AG20443 (cell line): ENCODE measurements at regions not wholly inside any gene's neighbourhood (a gene's known extent, or its start where the extent isn't known, plus 50 kb on each side); places are given as distances from the start of the nearest gene placed in this dataset.

ENCODE experiments used
- DNase-seq: peaks from one replicate; pipeline ENCODE4 v3.0.0; 2012; ENCODE audit warnings: low spot score, mixed read lengths

DNA sequence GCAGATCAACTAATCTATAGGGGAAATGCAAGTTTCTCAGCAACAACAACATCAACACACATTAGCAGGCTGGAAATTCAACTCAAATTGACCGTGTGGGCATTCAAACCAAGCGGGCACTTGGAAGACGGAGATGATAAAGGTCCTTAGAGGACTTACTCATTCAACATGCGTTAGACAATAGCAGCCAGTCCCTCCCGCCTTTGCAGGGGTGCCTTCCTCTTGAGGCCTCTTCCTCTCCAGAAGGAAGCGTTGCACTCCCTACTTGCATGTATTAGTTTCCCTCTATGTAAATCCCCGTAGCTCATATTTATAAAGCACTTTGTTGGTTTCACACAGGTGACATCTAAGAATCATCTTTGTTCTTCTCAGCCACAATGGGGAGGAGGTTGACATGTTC is 300.8 kb upstream of the STXBP5 start:
- no peak for DNase-seq

DNA sequence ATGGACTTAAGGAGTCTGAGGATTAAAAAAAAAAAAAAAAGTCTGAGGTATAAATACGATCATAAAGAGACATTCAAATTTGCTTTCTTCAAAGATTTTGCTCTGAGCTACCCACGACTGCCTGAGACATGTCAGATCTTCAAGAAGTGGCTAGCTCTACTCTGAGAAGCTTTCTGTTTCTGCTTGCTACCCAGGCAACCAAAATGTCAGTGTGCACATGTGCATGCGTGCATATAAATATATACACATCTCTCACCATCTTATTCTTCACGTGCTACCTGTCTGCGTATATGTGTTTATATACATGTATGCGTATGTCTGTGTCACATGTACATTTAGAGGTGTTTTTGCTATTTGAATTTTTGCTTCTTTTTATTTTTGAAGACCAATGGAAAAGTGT is 299.6 kb upstream of the STXBP5 start:
- DNase-seq: no peak

DNA sequence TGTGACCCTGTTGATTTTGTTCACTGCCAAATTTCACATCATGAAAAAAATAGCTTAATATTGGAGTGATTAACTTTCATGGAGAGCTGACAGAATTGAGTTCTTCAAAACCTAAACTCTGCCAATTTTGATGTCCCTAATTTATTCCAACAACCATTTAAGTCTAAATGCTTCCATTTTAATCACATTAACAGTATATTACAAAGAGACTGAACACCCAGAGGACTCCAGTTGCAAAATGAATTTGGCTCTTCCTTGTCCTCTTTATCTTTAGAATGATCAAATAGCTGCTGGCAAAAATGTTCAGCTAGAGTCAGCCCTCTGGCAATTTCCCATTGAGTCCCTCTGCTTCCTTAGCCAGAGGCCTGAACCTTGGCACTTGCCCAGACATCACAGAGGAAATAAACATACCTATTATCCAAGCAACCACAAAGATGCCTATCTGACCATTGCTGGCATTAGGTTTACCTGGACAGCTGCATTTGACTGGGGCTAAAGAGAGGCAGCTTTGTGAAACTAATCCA is 299.0 kb upstream of the STXBP5 start:
- DNase-seq: peak; percentile 45

DNA sequence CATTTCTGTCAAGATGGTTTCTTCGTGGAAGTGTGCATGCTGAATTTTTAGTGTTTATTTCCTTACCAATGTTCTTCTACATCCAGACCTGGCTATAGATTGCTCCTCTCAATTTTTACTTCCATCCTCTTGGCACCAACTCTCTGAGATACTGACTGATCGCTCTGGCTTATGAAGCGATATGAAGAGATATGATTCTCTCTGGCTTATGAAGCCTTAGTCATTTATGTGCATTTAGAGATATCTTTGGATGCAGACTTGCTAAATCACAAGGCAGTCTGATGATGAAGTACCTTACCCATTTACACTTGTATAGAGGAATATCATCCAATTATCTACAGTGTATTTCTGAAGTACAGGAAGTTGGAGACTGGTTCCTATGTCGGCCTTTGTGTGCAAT is 295.4 kb upstream of the STXBP5 start:
- DNase-seq: no peak

GRCh38 chr6:146909376-146909775 is 294.8 kb upstream of the STXBP5 start:
- DNase-seq: no peak

DNA sequence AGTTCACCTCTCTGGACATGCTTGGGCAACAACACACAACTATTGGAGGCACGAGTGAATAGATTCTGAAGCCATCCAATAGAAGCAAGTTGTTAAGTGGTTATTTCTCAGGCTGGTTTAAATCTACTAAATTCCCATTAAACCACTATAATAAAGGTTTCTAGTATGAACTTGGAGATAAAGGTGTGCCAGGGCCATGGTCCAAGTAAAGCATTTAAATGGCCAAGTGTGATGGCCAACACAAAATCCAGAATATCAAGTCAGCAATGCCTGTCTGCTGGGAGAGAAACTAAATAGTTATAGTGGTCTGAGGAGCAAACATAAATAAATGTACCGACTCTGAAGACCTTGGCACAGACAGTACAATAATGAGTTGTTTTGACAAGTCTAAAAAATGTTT is 294.3 kb upstream of the STXBP5 start:
- no peak for DNase-seq

GRCh38 chr6:146910611-146911010 is 293.6 kb upstream of the STXBP5 start:
- no peak for DNase-seq

- DNase-seq: no peak
These were observed 292.5 kb upstream of the STXBP5 start for GRCh38 chr6:146911635-146912215.

GRCh38 chr6:146912730-146913685 is 291.2 kb upstream of the STXBP5 start:
- no peak for DNase-seq

DNA sequence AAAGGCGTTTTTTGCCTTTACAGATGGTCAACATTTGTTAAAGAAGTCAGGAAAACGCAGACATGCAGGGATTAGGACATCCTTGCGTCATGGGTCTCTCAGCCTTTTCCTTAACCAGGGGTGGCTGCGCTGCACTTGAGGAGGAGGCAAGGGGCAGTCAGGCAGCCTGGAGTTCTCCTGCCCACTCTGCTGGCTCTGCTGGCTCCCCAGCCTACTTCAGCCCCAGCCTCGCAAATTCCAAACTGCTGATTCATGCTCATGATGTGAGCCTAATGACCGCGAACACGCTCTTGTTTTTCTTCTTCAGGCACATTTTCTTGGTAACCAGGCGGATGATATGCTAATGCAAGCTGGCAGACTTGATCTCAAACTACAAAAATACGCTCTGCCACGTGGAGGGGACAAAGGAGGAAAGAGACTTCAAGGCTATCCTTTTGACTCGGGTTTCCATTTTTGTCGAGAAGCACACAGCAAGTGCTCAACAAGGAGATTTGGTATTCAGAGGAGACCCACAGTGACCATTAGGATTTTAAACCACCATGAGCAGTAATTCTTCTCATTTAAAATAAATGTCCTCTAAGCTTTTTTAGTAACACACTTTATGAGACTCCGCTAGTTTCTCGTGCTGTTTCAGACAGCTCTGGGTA is 290.3 kb upstream of the STXBP5 start:
- DNase-seq: peak; percentile 89

DNA sequence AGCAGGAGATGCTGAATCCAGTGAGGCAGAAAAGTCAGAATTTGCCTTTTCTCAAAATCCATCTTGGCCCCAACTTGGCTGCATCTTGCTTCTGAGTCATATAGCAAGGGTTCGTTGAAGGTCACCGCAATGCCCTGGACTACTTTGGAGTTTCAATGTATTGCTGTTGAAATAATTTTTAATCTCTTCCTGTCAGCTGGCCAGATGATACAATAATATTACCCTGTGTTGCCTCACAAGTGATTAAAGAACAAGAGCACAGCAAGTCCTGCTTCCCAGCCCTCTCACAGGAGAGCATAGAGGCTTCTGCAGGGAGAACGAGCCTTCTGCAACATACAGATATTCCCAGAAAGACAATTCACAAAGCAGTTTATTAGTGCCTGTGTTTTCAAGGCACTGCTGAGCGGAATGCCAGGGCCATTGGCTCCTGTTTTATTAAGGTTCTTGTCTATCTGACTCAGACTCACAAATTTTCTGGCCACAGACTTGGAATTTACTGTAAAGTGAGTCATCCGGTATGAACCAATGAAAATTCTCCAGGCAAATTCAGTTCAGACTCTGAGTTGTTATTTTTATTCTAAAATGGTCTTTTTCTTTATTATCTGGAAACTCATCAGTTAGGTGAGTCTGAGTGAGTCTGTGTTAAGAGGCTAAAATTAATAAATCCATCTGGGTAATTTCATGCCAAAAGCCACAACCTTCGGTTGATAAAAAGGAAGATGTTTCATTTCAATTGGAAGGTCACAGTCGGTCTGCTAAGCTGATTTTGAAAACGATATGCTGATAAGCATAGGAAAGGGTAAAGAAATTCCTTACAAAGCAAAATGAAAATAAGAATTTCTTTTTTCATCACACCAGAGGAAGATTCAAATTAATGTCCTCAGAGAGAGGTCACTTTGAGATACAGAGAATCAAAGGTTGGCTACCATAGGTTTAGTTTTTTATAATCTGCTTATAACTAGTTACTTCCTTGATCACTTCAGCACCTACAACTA is 289.4 kb upstream of the STXBP5 start:
- DNase-seq: peak; percentile 75

DNA sequence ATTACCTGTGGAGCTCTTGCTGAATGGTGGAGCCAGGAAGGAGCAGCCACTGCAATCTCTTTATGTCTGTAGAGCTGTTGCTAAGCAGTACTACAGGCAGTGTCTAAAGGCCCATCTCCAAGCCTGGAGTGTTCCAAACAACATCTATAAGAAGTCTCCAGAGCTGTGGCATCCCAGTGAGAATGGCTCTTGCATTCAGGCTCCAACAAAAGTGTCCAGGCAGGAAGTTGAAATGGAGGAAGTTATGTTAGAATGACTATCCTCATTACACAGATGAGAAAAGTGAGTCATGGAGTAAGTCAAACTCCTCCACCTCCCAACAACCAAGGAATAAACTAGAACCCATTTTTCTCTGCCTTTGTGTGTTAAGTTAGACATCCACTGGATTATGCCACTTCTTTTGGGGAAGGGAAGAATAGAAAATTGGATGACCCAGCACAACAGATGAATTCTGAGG is 288.5 kb upstream of the STXBP5 start:
- peak; percentile 15 for DNase-seq

GRCh38 chr6:146916435-146917025 is 287.7 kb upstream of the STXBP5 start:
- DNase-seq: no peak

- no peak for DNase-seq
These were observed 287.0 kb upstream of the STXBP5 start for GRCh38 chr6:146917182-146917581.

DNA sequence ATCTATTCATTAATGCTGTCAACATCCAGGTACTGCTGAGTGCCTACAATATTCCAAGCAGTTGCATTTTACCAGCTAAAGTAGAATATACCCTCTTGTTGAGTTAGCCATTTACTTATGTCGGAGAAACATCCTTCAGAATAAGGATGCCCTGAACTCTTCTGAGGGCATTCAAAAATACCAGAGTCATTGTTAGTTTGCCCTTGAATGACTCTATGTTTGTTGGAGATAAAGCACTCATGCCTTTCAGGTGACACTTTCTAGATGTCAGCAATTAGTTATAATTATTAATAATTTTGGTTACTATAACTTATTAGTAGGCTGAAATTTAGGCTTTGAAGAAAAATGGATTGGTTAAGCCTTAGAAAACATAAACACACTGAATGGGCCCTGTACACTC is 286.2 kb upstream of the STXBP5 start:
- no peak for DNase-seq

DNA sequence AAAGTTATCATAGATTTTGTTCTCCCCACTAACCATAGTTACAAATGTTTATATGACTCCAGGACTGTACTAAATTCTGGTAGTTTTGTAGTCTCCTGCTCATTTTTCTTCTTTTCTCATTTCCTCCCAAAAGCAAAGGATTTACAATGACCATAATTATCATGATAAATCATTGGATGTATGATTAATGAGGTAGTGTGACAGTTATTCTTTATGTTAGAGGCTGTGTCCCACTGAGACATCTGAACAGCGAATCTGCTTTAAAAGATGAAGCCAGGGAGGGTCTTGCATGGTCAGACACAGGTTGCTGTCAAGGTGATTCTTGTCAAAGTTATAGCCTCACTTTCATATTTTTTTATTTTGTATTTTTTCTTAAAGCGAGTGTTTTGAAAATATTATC is 285.2 kb upstream of the STXBP5 start:
- no peak for DNase-seq

GRCh38 chr6:146923205-146923833 is 280.9 kb upstream of the STXBP5 start:
- DNase-seq: no peak

DNA sequence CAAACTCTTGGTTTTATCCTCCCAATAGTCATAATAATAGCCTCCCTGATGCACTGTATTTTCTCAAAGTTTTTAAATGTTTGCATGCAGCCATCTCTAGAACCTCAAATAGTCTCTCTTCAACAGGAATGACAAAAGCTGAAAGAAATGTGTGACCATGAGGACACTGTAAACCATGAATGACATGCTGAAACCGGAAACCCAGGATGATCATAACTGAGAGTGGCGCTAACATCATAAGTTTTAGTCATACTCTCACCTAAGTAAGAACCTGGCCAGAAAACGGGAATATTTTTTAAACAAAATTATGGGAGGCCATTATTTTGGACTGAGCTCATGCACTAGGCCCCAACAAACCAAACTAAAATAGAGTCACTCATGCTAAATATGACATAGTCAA is 278.4 kb upstream of the STXBP5 start:
- DNase-seq: no peak

DNA sequence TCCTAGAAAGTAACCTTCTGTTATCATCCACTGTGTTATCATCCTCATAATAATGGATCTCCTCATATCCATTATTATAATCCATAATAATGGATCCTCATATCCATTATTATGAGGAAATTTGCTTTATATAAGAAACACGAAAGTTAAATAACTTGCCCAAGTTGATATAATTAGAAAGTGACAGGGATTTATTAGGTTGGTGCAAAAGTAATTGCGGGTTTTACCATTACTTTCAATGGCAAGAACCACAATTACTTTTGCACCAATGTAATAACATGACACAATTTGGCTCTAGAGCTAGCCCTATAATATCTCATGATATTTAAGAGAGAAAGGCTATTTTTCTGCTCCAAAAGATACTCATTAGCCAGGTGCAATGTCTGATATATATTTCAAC is 275.7 kb upstream of the STXBP5 start:
- DNase-seq: no peak

DNA sequence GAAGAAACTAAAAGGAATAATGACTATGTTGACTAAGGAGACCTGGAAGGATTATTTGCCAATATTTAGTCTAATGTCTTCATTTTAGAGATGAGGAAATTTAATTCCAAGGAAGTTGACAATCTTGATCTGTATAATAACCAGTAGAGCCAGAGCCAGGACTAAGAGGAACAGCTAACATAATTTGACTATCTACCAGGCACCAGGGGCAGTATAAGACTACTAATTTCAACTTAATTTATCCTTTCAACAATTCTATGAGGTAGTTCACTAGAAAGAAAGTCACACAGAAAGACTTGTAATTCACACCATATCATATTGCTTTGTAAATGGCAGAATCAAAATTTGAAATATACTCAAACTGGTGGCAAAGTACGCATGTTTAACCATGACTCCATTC is 273.0 kb upstream of the STXBP5 start:
- DNase-seq: no peak

- no peak for DNase-seq
These were observed 266.9 kb upstream of the STXBP5 start for GRCh38 chr6:146937316-146937715.
